GM21381 (cell line): ENCODE measurements at regions not wholly inside any gene's neighbourhood (a gene's known extent, or its start where the extent isn't known, plus 50 kb on each side); places are given as distances from the start of the nearest gene placed in this dataset.

Experiments
- ATAC-seq: cut with Tn5 transposase; IDR thresholded peaks from one replicate; pipeline ENCODE4 v1.9.1; 2021; ENCODE audit warnings: mild to moderate bottlenecking, moderate library complexity; ENCODE audit not compliant: unreplicated experiment

GRCh38 chr20:40326784-40327183 is 362.3 kb downstream of the MAFB start:
- no peak for ATAC-seq

DNA sequence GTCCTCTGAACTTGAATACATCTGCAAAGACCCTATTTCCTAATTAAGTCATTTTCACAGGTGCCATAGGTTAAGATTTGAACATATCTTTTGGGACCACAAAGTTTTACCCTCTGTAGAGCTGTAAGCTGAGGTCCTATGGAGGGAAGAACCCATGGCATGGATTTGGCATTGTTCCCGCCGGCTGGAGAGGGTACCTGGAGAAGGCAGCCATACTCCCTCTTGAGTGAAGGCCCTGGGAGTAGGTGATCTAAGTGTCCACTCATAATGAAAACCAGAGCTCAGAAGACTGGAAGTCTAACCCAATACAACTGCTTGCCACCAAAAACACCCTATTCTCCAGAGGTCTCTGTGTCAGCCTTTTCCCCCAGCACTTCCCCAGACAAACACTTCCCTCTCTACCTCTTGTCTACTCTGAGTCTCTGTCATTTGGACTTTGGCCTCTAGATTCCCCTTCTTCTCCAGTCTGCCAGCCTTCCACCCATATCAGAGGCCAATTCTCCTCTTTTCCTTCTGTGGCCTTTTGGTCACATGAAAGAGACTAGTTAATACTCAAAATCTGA is 363.9 kb downstream of the MAFB start:
- no peak for ATAC-seq

DNA sequence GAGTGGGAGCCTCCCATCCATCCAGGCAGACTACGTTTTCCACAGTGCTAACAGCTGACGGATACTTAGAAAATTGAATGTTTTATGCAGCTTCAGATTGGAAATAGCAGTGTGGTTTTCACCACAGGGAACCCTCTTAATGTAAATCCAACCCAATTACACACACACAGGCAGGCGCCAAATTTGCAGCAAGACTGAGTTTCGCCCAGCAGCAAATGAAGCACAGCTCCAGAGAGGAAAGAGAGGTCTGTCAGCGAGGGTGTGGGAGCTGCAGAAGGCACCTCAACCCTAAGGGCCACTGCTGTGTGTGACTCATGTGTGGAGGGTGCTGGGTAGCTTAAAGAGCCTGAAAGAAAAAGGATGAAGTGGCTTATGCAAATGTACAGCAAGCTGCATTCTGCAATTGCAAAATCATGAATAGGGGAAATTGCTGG is 365.7 kb downstream of the MAFB start:
- ATAC-seq = no peak

GRCh38 chr20:40322941-40323340 is 366.1 kb downstream of the MAFB start:
- no peak for ATAC-seq

- no peak for ATAC-seq
Observed at GRCh38 chr20:40320517-40321011, 368.5 kb downstream of the MAFB start.

DNA sequence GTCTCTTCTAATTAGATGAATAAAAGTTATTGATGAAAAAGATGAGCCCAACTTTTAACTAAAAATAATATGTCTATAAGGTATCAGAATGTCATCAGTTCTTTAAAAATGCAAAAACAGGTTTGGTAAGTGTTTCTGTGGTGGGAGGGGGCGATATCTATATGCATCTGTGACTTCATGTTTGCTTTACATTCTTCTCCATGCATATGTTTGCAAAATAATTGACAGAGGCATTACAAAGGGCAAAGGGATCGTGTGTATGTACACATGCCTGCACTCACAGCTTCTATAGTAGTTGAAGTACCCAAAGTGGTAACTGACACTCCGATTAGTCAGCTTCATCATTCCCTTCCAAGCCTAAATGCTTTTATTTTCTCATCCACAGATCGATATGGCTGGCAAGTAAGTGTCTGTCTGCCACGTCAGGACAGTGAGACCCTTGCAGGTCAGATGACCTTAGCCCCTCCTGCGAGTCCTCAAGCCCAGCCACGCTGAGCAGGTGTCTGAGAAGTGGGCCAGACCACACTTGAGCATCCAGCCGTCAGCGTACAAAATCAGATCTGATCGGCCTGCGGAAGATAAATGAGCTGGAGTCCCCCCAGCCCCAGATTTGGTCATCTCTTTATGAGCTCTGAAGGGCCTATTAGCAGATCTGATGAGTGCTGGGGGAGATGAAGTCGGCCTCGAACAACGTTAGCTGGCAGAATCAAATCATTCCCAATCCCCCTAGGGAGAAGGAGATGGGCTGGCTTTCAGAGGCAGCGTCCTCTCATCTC is 369.1 kb downstream of the MAFB start:
- no peak for ATAC-seq

GRCh38 chr20:40319056-40319455 is 370.0 kb downstream of the MAFB start:
- ATAC-seq = no peak

DNA sequence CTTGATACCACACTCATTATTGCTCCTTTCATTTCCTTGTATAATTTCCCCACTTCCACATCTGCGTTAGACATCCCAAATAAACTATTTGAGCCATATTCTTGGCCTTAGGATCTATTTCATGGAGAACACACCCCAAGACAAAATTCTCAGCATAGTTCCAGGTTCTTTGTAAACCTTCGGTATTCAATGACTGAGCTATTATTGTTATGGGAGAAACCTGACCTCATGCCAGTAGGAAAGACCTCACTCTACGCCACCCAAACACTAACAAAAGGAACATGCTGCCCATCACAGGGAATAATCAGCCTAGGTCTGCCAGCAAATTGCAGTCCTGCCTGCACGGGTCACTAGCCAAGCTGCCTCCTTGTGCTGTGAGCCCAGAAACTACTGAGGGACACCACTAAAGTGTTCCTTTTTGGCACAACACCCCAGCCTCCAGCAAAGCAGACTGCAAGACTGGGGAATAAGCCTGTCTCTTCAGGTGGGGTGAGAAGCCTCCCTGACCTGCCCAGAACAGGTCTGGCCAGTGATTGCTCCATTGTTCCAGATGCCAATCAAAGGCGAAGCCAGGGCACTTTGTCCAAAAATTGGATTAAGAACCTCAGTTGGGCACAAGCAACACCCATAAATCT is 371.8 kb downstream of the MAFB start:
- no peak for ATAC-seq

DNA sequence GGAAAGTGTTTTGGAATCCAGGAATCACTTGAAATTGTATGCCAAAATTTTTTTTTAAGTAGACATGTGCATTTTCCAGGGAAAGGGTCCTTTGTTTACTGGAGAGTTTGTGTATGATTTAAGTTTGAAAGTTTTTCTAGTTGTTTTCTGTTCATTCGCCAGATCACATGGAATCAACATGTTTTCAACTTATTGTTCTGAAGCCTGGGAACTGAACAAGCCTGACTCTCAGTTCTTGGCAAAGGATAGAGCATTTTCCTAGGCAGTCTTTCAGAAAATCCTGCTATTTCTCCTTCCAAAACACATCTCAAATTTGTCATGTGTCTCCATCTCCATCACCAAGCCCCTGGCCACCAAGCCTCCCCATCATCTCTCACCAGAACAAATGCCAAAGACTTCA is 374.8 kb downstream of the MAFB start:
- no peak for ATAC-seq

DNA sequence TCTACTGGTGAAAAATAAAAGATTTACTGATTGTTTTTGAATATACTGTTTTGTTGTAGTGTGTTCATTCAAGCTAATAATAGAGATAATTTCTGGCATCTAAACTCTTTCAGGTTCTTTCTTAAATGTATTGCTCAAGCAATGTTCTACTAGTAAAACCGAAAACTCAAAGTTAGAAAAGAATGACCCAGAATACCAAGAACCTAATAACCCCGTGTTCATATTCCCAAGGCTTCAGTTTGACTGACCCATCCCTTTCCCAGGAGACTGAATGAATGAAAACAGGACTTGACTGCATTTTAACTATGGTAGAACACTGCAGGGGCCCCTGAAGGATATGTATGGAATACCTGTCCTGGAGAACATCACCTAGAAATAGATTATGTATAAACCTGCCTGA is 375.3 kb downstream of the MAFB start:
- ATAC-seq = no peak

DNA sequence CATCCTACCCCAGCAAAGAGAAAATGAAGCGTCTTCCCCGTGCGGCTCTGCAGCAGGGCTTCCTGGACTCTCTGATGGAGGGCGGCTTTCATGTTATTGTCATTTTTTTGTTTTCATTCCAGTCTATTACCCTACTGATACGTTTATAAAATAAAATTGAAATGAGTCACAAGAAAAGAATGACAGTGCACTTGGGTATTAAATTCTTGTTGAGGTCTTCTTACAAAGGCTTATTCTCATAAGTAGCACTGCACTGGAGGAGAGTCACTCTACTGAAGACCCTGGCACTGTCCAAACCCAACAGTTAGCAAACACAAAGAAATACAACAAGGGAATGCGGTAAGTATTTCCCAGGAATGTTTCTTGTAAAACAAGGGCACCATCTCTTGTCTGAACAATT is 379.3 kb downstream of the MAFB start:
- ATAC-seq = no peak

DNA sequence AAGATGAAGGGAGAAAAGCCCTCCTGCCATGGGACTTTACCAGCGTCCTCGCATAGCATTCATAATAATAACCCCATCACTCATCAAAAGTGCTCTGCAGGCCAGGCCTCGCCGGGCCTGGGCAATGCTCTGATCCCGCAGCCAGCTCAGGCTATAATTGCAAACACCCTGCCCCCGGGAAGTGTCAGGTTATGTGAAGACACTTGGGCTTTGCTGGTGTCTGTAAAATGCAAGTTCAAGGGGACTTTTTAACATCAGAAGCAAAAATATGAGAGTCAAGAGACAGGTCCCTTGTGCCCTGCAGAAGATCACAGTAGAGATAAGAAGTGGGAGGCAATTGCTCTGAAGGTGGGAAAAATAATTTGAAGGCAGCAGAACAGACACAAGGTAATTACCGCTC is 381.0 kb downstream of the MAFB start:
- ATAC-seq = no peak

GRCh38 chr20:40307268-40307667 is 381.8 kb downstream of the MAFB start:
- ATAC-seq = no peak

DNA sequence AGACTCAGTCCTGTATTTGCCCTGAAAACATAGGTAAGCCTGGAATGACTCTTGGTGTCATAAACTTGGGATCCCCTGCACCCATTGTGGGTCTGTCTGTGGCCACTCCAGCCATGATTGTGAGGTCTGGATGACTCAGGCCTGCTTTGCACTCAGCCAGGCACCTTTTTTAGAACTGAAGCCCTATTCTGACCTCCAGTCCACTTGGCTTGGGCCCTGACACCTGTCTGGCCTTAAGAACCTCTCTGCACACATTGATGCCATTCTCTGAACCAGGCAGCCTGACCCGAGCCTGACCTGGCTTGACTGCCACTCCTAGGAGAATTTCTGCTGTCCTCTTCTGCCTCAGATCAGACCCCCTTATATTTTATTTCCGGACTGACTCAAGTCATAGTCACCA is 383.7 kb downstream of the MAFB start:
- ATAC-seq = no peak

DNA sequence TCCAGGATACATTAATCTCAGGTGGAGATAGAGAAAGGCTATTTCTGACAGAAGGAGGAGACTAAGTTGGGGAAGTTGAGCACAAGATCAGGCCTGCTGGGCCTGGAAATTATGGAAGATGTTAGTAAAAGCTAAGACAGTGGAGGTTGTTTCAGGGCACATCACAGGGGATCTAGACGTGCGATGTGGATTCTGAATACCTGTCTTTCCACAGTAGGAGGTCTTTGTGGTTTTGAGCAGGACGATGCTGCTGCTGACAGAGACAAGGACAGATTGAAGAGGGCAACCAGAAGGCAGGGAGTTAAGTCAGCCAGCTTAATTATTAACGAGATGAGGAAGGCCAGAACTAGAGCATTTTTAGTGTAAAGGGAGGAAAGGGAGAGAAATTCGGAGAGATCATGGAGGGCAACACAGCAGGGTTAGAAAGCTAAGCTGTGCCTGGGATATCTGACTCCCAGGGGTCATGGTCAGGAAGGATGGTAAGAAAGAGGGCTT is 384.9 kb downstream of the MAFB start:
- no peak for ATAC-seq

GRCh38 chr20:40294747-40295146 is 394.3 kb downstream of the MAFB start:
- no peak for ATAC-seq

GRCh38 chr20:40294175-40294574 is 394.9 kb downstream of the MAFB start:
- no peak for ATAC-seq

- ATAC-seq = no peak
Observed at GRCh38 chr20:40293740-40294139, 395.3 kb downstream of the MAFB start.

- no peak for ATAC-seq
Observed at GRCh38 chr20:40291493-40292135, 397.4 kb downstream of the MAFB start.

- ATAC-seq = no peak
Observed at GRCh38 chr20:40287683-40288082, 401.4 kb downstream of the MAFB start.

GRCh38 chr20:40286975-40287531 is 402.0 kb downstream of the MAFB start:
- no peak for ATAC-seq
